ENCODE measurements at regions not wholly inside any gene's neighbourhood (a gene's known extent, or its start where the extent isn't known, plus 50 kb on each side); places are given as distances from the start of the nearest gene placed in this dataset.

GRCh38 chr18:44136326-44136725 is 544.4 kb upstream of the SETBP1 start:
- DNase-seq (ENCODE audit: low read depth) = no peak
- no peak for TF ChIP-seq CTCF (IDR thresholded peaks at IDR 0.05; ENCODE audit: insufficient read depth, low read length)
- H3K4me3 ChIP-seq (ENCODE audit: low read depth, low read length) = no peak overlapping the region

- H3K4me3 ChIP-seq (ENCODE audit: low read depth, low read length) = no peak overlapping the region
- no peak for TF ChIP-seq CTCF (IDR thresholded peaks at IDR 0.05; ENCODE audit: insufficient read depth, low read length)
- no peak for DNase-seq (ENCODE audit: low read depth)
These were observed 537.6 kb upstream of the SETBP1 start for GRCh38 chr18:44143072-44143471.

- DNase-seq (ENCODE audit: low read depth) = peak; percentile 75
- no peak for TF ChIP-seq CTCF (IDR thresholded peaks at IDR 0.05; ENCODE audit: insufficient read depth, low read length)
- no peak overlapping the region for H3K4me3 ChIP-seq (ENCODE audit: low read depth, low read length)
These were observed 531.0 kb upstream of the SETBP1 start for GRCh38 chr18:44149706-44150105.

- no peak overlapping the region for H3K4me3 ChIP-seq (ENCODE audit: low read depth, low read length)
- no peak for DNase-seq (ENCODE audit: low read depth)
- no peak for TF ChIP-seq CTCF (IDR thresholded peaks at IDR 0.05; ENCODE audit: insufficient read depth, low read length)
These were observed 526.7 kb upstream of the SETBP1 start for GRCh38 chr18:44153981-44154380.

- TF ChIP-seq CTCF (IDR thresholded peaks at IDR 0.05; ENCODE audit: insufficient read depth, low read length) = no peak
- no peak overlapping the region for H3K4me3 ChIP-seq (ENCODE audit: low read depth, low read length)
- DNase-seq (ENCODE audit: low read depth) = peak; percentile 32
These were observed 524.6 kb upstream of the SETBP1 start for GRCh38 chr18:44156126-44156525.

GRCh38 chr18:44156776-44157335 is 523.8 kb upstream of the SETBP1 start:
- DNase-seq (ENCODE audit: low read depth) = no peak
- H3K4me3 ChIP-seq (ENCODE audit: low read depth, low read length) = no peak overlapping the region
- no peak for TF ChIP-seq CTCF (IDR thresholded peaks at IDR 0.05; ENCODE audit: insufficient read depth, low read length)

- no peak overlapping the region for H3K4me3 ChIP-seq (ENCODE audit: low read depth, low read length)
- no peak for TF ChIP-seq CTCF (IDR thresholded peaks at IDR 0.05; ENCODE audit: insufficient read depth, low read length)
- DNase-seq (ENCODE audit: low read depth) = no peak
These were observed 510.3 kb upstream of the SETBP1 start for GRCh38 chr18:44170208-44170880.

Measured in fibroblast of the aortic adventitia (primary cell).